ENCODE measurements at regions not wholly inside any gene's neighbourhood (a gene's known extent, or its start where the extent isn't known, plus 50 kb on each side); places are given as distances from the start of the nearest gene placed in this dataset.
A peak's percentile ranks its signal among the peaks of the same experiment; 100 is the strongest.

DNA sequence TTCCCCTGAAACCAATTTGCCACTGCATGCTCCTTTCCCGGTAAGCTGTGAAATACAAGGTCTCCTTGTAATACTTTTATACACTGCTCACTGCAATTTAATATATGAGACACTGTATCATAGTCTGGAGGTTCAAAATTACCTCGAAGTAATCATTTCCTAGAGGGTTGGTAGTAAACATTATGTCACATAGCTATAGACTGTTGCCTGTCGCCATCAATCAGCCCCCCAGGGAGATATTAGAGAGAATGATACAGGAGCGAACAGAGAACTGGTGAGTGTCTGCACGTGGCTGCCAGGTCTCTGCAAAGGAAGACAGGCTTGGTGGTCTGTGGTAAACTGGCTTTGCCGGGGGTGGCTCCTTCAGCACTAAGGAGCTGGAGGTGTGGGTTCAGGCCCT, 165.5 kb upstream of the WSCD2 start:
- TF ChIP-seq MYC (IDR thresholded peaks at IDR 0.05; ENCODE audit: low read depth, low read length): no peak
- TF ChIP-seq, protein P1, sequence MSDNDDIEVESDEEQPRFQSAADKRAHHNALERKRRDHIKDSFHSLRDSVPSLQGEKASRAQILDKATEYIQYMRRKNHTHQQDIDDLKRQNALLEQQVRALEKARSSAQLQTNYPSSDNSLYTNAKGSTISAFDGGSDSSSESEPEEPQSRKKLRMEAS (IDR thresholded peaks at IDR 0.05; ENCODE audit: low read depth, low read length): no peak
- TF ChIP-seq, protein P2, sequence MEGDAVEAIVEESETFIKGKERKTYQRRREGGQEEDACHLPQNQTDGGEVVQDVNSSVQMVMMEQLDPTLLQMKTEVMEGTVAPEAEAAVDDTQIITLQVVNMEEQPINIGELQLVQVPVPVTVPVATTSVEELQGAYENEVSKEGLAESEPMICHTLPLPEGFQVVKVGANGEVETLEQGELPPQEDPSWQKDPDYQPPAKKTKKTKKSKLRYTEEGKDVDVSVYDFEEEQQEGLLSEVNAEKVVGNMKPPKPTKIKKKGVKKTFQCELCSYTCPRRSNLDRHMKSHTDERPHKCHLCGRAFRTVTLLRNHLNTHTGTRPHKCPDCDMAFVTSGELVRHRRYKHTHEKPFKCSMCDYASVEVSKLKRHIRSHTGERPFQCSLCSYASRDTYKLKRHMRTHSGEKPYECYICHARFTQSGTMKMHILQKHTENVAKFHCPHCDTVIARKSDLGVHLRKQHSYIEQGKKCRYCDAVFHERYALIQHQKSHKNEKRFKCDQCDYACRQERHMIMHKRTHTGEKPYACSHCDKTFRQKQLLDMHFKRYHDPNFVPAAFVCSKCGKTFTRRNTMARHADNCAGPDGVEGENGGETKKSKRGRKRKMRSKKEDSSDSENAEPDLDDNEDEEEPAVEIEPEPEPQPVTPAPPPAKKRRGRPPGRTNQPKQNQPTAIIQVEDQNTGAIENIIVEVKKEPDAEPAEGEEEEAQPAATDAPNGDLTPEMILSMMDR (IDR thresholded peaks at IDR 0.05; ENCODE audit: low read depth, low read length): no peak
- TF ChIP-seq POLR2A (IDR thresholded peaks at IDR 0.05; ENCODE audit: extremely low read depth, insufficient read length): no peak
- no peak overlapping the region for H3K4me3 ChIP-seq (ENCODE audit: low read depth, low read length)
- DNase-seq (ENCODE audit: low read depth): no peak

DNA sequence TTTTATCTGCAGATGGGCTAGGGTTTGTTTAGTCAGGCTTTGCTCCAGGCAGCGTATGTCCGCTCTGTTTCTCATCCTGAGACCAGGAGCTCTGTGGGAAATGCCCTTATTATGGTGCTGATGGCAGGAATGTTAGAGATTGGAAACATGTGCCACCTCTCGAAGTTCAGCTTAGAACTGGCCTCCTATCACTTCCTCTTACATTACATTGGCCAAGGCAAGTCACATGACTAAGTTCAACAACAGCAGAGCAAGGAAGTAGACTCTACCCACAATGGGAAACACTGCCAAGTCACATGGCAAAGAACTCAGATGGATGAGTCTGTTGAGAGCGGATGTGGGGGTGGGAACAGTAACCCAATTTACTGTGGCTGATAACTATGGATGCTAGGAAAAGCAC, 161.9 kb upstream of the WSCD2 start:
- TF ChIP-seq, protein P1 (IDR thresholded peaks at IDR 0.05; ENCODE audit: low read depth, low read length): peak; percentile 69
- TF ChIP-seq POLR2A (IDR thresholded peaks at IDR 0.05; ENCODE audit: extremely low read depth, insufficient read length): no peak
- H3K4me3 ChIP-seq (ENCODE audit: low read depth, low read length): no peak overlapping the region
- peak; percentile 27 for DNase-seq (ENCODE audit: low read depth)

DNA sequence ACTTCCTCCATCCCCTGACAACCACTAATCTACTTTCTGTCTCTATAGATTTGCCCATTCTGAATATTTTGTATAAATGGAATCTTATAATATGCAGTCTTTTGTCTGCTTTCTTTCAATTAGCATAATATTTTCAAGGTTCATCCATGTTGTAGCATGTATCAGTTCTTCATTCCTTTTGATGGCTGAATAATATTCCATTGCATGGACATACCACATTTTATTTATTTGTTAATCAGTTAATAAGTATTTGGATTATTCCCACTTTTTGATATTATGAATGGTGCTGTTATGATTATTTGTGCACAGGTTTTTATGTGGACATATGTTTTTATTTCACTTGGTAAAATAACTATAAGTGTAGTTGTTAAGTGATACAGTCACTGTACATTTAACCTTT, 155.1 kb upstream of the WSCD2 start:
- TF ChIP-seq POLR2A (IDR thresholded peaks at IDR 0.05; ENCODE audit: extremely low read depth, insufficient read length) (no peak), MYC (IDR thresholded peaks at IDR 0.05; ENCODE audit: low read depth, low read length) (no peak)
- TF ChIP-seq, protein P1 (IDR thresholded peaks at IDR 0.05; ENCODE audit: low read depth, low read length): no peak
- TF ChIP-seq, protein P2 (IDR thresholded peaks at IDR 0.05; ENCODE audit: low read depth, low read length): no peak
- H3K4me3 ChIP-seq (ENCODE audit: low read depth, low read length): no peak overlapping the region
- DNase-seq (ENCODE audit: low read depth): no peak

DNA sequence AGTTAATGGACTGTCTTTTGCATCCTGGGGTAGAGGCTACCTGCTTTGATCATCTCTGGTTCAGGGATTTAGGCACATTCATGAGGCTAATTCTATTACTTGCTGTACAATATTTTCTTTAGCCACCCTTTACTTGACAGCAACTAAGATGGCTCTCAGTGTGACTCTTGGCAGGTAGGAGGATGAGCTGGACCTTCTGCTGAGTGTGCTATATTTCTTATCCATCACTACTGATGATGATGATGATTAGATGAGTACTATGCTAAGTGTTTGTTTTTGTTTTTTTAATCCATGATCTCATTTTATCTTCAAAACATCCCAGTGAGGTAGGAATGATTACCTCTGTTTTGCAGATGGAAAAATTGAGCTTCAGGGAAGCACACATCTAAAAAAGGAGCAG, 152.8 kb upstream of the WSCD2 start:
- TF ChIP-seq MYC (IDR thresholded peaks at IDR 0.05; ENCODE audit: low read depth, low read length): no peak
- TF ChIP-seq, protein P2 (IDR thresholded peaks at IDR 0.05; ENCODE audit: low read depth, low read length): no peak
- no peak for TF ChIP-seq POLR2A (IDR thresholded peaks at IDR 0.05; ENCODE audit: extremely low read depth, insufficient read length)
- TF ChIP-seq, protein P1 (IDR thresholded peaks at IDR 0.05; ENCODE audit: low read depth, low read length): no peak
- no peak overlapping the region for H3K4me3 ChIP-seq (ENCODE audit: low read depth, low read length)
- no peak for DNase-seq (ENCODE audit: low read depth)

DNA sequence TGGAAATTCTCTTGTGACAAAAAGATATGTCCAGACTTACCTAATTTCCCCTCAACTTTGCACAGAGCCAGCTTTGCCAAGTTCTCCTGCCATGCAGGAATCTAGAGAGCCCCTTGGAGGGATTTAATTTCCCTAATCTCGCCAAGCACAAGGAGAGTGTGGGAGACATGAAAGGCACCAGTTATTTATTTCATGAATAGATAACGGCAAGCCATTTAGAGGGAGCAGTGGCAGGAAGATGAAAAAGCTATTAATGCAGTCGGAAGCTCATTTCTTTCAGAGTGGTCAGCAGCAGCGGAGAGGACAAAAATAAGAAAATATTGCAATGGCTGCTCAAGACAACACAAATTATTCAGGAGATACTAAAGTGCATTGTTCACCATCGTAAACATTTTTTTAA, 150.9 kb upstream of the WSCD2 start:
- TF ChIP-seq, protein P2 (IDR thresholded peaks at IDR 0.05; ENCODE audit: low read depth, low read length): no peak
- no peak for TF ChIP-seq POLR2A (IDR thresholded peaks at IDR 0.05; ENCODE audit: extremely low read depth, insufficient read length)
- TF ChIP-seq, protein P1 (IDR thresholded peaks at IDR 0.05; ENCODE audit: low read depth, low read length): no peak
- no peak for TF ChIP-seq MYC (IDR thresholded peaks at IDR 0.05; ENCODE audit: low read depth, low read length)
- DNase-seq (ENCODE audit: low read depth): no peak
- no peak overlapping the region for H3K4me3 ChIP-seq (ENCODE audit: low read depth, low read length)

DNA sequence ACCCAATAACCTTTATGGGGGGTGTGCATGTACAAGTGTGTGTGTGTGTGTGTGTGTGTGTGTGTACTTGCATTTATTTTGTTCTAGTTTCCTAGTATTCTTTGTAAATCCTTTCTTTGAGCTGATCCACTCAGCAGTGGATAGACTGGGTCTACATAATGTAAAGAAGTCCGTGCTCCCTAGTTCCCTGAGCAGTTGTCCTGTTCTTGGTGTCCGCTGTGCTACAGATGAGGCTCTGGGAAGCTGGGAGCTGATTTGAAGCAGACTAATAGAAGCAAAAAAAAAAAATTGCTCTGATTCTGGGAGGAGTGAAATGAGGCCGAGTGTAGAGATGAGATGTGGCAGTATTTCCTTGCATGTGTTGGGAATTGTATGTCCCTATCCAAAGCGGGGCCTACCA, 150.4 kb upstream of the WSCD2 start:
- TF ChIP-seq, protein P2 (IDR thresholded peaks at IDR 0.05; ENCODE audit: low read depth, low read length): no peak
- TF ChIP-seq POLR2A (IDR thresholded peaks at IDR 0.05; ENCODE audit: extremely low read depth, insufficient read length) (no peak), MYC (IDR thresholded peaks at IDR 0.05; ENCODE audit: low read depth, low read length) (no peak)
- TF ChIP-seq, protein P1 (IDR thresholded peaks at IDR 0.05; ENCODE audit: low read depth, low read length): no peak
- no peak for DNase-seq (ENCODE audit: low read depth)

More for the DNA sequence above, 150.4 kb upstream of the WSCD2 start:
- no peak overlapping the region for H3K4me3 ChIP-seq (ENCODE audit: low read depth, low read length)

Data from NB4 (cell line).